ENCODE measurements at regions not wholly inside any gene's neighbourhood (a gene's known extent, or its start where the extent isn't known, plus 50 kb on each side); places are given as distances from the start of the nearest gene placed in this dataset.

- H3K36me3 ChIP-seq (ENCODE audit: control insufficient read depth, insufficient read depth, low read length), result no peaks in the 10 kb centered on the region
- H3K9me3 ChIP-seq (ENCODE audit: control insufficient read depth, insufficient read depth, low read length), result peaks cover 4% of the 10 kb centered on the region; the same call in 1 of the 2 replicates
- no peaks in the 10 kb centered on the region for H3K4me1 ChIP-seq (ENCODE audit: control insufficient read depth, insufficient read depth, low read length)
- no peak overlapping the region for H3K4me3 ChIP-seq (ENCODE audit: low read depth, low read length)
- no peak overlapping the region for H3K9ac ChIP-seq (ENCODE audit: low read depth, low read length)
- H3K27me3 ChIP-seq (ENCODE audit: control insufficient read depth, insufficient read depth, low read length), result no peaks in the 10 kb centered on the region
- no peak overlapping the region for H3K27ac ChIP-seq (ENCODE audit: low read depth, low read length)
Measured at GRCh38 chr2:18253686-18254197, 306.7 kb downstream of the RDH14 start.

GRCh38 chr2:18251486-18251885 is 309.0 kb downstream of the RDH14 start:
- Histone ChIP-seq H3K9ac (ENCODE audit: low read depth, low read length) (no peak overlapping the region), H3K27me3 (ENCODE audit: control insufficient read depth, insufficient read depth, low read length) (no peaks in the 10 kb centered on the region), H3K9me3 (ENCODE audit: control insufficient read depth, insufficient read depth, low read length) (peaks cover 4% of the 10 kb centered on the region; the same call in 1 of the 2 replicates), H3K4me1 (ENCODE audit: control insufficient read depth, insufficient read depth, low read length) (no peaks in the 10 kb centered on the region), H3K27ac (ENCODE audit: low read depth, low read length) (no peak overlapping the region), H3K36me3 (ENCODE audit: control insufficient read depth, insufficient read depth, low read length) (no peaks in the 10 kb centered on the region), H3K4me3 (ENCODE audit: low read depth, low read length) (no peak overlapping the region)

- H3K36me3 ChIP-seq (ENCODE audit: control insufficient read depth, insufficient read depth, low read length), result no peaks in the 10 kb centered on the region
- no peaks in the 10 kb centered on the region for H3K27me3 ChIP-seq (ENCODE audit: control insufficient read depth, insufficient read depth, low read length)
- no peak overlapping the region for H3K4me3 ChIP-seq (ENCODE audit: low read depth, low read length)
- no peak overlapping the region for H3K9ac ChIP-seq (ENCODE audit: low read depth, low read length)
- no peaks in the 10 kb centered on the region for H3K9me3 ChIP-seq (ENCODE audit: control insufficient read depth, insufficient read depth, low read length)
- no peak overlapping the region for H3K27ac ChIP-seq (ENCODE audit: low read depth, low read length)
- no peaks in the 10 kb centered on the region for H3K4me1 ChIP-seq (ENCODE audit: control insufficient read depth, insufficient read depth, low read length)
Measured at GRCh38 chr2:18247282-18248110, 313.0 kb downstream of the RDH14 start.

- Histone ChIP-seq H3K9me3 (ENCODE audit: control insufficient read depth, insufficient read depth, low read length) (no peaks in the 10 kb centered on the region), H3K27ac (ENCODE audit: low read depth, low read length) (no peak overlapping the region), H3K4me1 (ENCODE audit: control insufficient read depth, insufficient read depth, low read length) (no peaks in the 10 kb centered on the region), H3K4me3 (ENCODE audit: low read depth, low read length) (no peak overlapping the region), H3K9ac (ENCODE audit: low read depth, low read length) (no peak overlapping the region), H3K27me3 (ENCODE audit: control insufficient read depth, insufficient read depth, low read length) (no peaks in the 10 kb centered on the region), H3K36me3 (ENCODE audit: control insufficient read depth, insufficient read depth, low read length) (no peaks in the 10 kb centered on the region)
Measured at GRCh38 chr2:18245375-18245774, 315.1 kb downstream of the RDH14 start.

- H3K4me3 ChIP-seq (ENCODE audit: low read depth, low read length), result no peak overlapping the region
- H3K9ac ChIP-seq (ENCODE audit: low read depth, low read length), result no peak overlapping the region
- H3K36me3 ChIP-seq (ENCODE audit: control insufficient read depth, insufficient read depth, low read length), result no peaks in the 10 kb centered on the region
- H3K9me3 ChIP-seq (ENCODE audit: control insufficient read depth, insufficient read depth, low read length), result no peaks in the 10 kb centered on the region
- H3K27me3 ChIP-seq (ENCODE audit: control insufficient read depth, insufficient read depth, low read length), result no peaks in the 10 kb centered on the region
- H3K4me1 ChIP-seq (ENCODE audit: control insufficient read depth, insufficient read depth, low read length), result no peaks in the 10 kb centered on the region
- no peak overlapping the region for H3K27ac ChIP-seq (ENCODE audit: low read depth, low read length)
Measured at GRCh38 chr2:18244845-18245244, 315.6 kb downstream of the RDH14 start.

GRCh38 chr2:18243816-18244215 is 316.6 kb downstream of the RDH14 start:
- H3K36me3 ChIP-seq (ENCODE audit: control insufficient read depth, insufficient read depth, low read length), result no peaks in the 10 kb centered on the region
- H3K4me3 ChIP-seq (ENCODE audit: low read depth, low read length), result no peak overlapping the region
- no peaks in the 10 kb centered on the region for H3K4me1 ChIP-seq (ENCODE audit: control insufficient read depth, insufficient read depth, low read length)
- no peak overlapping the region for H3K27ac ChIP-seq (ENCODE audit: low read depth, low read length)
- no peaks in the 10 kb centered on the region for H3K9me3 ChIP-seq (ENCODE audit: control insufficient read depth, insufficient read depth, low read length)
- H3K9ac ChIP-seq (ENCODE audit: low read depth, low read length), result no peak overlapping the region
- H3K27me3 ChIP-seq (ENCODE audit: control insufficient read depth, insufficient read depth, low read length), result no peaks in the 10 kb centered on the region

- H3K4me3 ChIP-seq (ENCODE audit: low read depth, low read length), result no peak overlapping the region
- no peak overlapping the region for H3K9ac ChIP-seq (ENCODE audit: low read depth, low read length)
- H3K9me3 ChIP-seq (ENCODE audit: control insufficient read depth, insufficient read depth, low read length), result no peaks in the 10 kb centered on the region
- no peaks in the 10 kb centered on the region for H3K27me3 ChIP-seq (ENCODE audit: control insufficient read depth, insufficient read depth, low read length)
- no peaks in the 10 kb centered on the region for H3K4me1 ChIP-seq (ENCODE audit: control insufficient read depth, insufficient read depth, low read length)
- no peak overlapping the region for H3K27ac ChIP-seq (ENCODE audit: low read depth, low read length)
- H3K36me3 ChIP-seq (ENCODE audit: control insufficient read depth, insufficient read depth, low read length), result no peaks in the 10 kb centered on the region
Measured at GRCh38 chr2:18242716-18243115, 317.7 kb downstream of the RDH14 start.

- H3K4me1 ChIP-seq (ENCODE audit: control insufficient read depth, insufficient read depth, low read length), result no peaks in the 10 kb centered on the region
- no peak overlapping the region for H3K27ac ChIP-seq (ENCODE audit: low read depth, low read length)
- H3K27me3 ChIP-seq (ENCODE audit: control insufficient read depth, insufficient read depth, low read length), result no peaks in the 10 kb centered on the region
- no peaks in the 10 kb centered on the region for H3K36me3 ChIP-seq (ENCODE audit: control insufficient read depth, insufficient read depth, low read length)
- H3K9ac ChIP-seq (ENCODE audit: low read depth, low read length), result no peak overlapping the region
- H3K9me3 ChIP-seq (ENCODE audit: control insufficient read depth, insufficient read depth, low read length), result no peaks in the 10 kb centered on the region
- no peak overlapping the region for H3K4me3 ChIP-seq (ENCODE audit: low read depth, low read length)
Measured at GRCh38 chr2:18238209-18238608, 322.2 kb downstream of the RDH14 start.

GRCh38 chr2:18237298-18237697 is 323.2 kb downstream of the RDH14 start:
- Histone ChIP-seq H3K27me3 (ENCODE audit: control insufficient read depth, insufficient read depth, low read length) (no peaks in the 10 kb centered on the region), H3K9ac (ENCODE audit: low read depth, low read length) (no peak overlapping the region), H3K27ac (ENCODE audit: low read depth, low read length) (no peak overlapping the region), H3K4me1 (ENCODE audit: control insufficient read depth, insufficient read depth, low read length) (no peaks in the 10 kb centered on the region), H3K4me3 (ENCODE audit: low read depth, low read length) (no peak overlapping the region), H3K9me3 (ENCODE audit: control insufficient read depth, insufficient read depth, low read length) (no peaks in the 10 kb centered on the region), H3K36me3 (ENCODE audit: control insufficient read depth, insufficient read depth, low read length) (no peaks in the 10 kb centered on the region)

- Histone ChIP-seq H3K27me3 (ENCODE audit: control insufficient read depth, insufficient read depth, low read length) (no peaks in the 10 kb centered on the region), H3K4me3 (ENCODE audit: low read depth, low read length) (no peak overlapping the region), H3K27ac (ENCODE audit: low read depth, low read length) (no peak overlapping the region), H3K4me1 (ENCODE audit: control insufficient read depth, insufficient read depth, low read length) (no peaks in the 10 kb centered on the region), H3K36me3 (ENCODE audit: control insufficient read depth, insufficient read depth, low read length) (no peaks in the 10 kb centered on the region), H3K9ac (ENCODE audit: low read depth, low read length) (no peak overlapping the region), H3K9me3 (ENCODE audit: control insufficient read depth, insufficient read depth, low read length) (no peaks in the 10 kb centered on the region)
Measured at GRCh38 chr2:18232731-18233438, 327.6 kb downstream of the RDH14 start.

- H3K27ac ChIP-seq (ENCODE audit: low read depth, low read length), result no peak overlapping the region
- no peaks in the 10 kb centered on the region for H3K36me3 ChIP-seq (ENCODE audit: control insufficient read depth, insufficient read depth, low read length)
- H3K27me3 ChIP-seq (ENCODE audit: control insufficient read depth, insufficient read depth, low read length), result no peaks in the 10 kb centered on the region
- no peak overlapping the region for H3K4me3 ChIP-seq (ENCODE audit: low read depth, low read length)
- H3K9ac ChIP-seq (ENCODE audit: low read depth, low read length), result no peak overlapping the region
- no peaks in the 10 kb centered on the region for H3K4me1 ChIP-seq (ENCODE audit: control insufficient read depth, insufficient read depth, low read length)
- H3K9me3 ChIP-seq (ENCODE audit: control insufficient read depth, insufficient read depth, low read length), result no peaks in the 10 kb centered on the region
Measured at GRCh38 chr2:18230668-18231067, 329.8 kb downstream of the RDH14 start.

All from HUES48 (cell line).